ENCODE measurements at regions not wholly inside any gene's neighbourhood (a gene's known extent, or its start where the extent isn't known, plus 50 kb on each side); places are given as distances from the start of the nearest gene placed in this dataset.

DNA sequence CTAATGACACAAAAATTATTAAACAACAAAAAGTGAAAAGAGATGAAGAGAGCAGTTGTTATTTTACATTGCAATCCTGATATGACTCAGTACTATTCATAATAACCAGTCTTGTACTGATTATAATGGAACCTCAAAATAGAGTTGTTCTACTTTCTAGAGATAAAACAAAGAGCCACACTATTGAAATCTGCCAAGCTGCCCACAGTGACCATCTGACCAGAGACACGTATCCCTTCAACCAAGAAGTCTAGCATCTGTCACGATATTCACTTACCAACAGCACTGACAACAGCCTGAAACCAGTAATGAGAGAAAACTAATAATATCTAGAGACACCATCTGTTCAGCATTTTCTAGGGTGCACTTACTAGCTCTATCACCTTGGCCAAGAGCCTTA lies 466.7 kb downstream of the NKX6-1 start (continued):
- TF ChIP-seq, protein P1, sequence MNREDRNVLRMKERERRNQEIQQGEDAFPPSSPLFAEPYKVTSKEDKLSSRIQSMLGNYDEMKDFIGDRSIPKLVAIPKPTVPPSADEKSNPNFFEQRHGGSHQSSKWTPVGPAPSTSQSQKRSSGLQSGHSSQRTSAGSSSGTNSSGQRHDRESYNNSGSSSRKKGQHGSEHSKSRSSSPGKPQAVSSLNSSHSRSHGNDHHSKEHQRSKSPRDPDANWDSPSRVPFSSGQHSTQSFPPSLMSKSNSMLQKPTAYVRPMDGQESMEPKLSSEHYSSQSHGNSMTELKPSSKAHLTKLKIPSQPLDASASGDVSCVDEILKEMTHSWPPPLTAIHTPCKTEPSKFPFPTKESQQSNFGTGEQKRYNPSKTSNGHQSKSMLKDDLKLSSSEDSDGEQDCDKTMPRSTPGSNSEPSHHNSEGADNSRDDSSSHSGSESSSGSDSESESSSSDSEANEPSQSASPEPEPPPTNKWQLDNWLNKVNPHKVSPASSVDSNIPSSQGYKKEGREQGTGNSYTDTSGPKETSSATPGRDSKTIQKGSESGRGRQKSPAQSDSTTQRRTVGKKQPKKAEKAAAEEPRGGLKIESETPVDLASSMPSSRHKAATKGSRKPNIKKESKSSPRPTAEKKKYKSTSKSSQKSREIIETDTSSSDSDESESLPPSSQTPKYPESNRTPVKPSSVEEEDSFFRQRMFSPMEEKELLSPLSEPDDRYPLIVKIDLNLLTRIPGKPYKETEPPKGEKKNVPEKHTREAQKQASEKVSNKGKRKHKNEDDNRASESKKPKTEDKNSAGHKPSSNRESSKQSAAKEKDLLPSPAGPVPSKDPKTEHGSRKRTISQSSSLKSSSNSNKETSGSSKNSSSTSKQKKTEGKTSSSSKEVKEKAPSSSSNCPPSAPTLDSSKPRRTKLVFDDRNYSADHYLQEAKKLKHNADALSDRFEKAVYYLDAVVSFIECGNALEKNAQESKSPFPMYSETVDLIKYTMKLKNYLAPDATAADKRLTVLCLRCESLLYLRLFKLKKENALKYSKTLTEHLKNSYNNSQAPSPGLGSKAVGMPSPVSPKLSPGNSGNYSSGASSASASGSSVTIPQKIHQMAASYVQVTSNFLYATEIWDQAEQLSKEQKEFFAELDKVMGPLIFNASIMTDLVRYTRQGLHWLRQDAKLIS (CRISPR knock-in tag; IDR thresholded peaks at IDR 0.05) = no peak
- TF ChIP-seq ZKSCAN8 (CRISPR knock-in tag; IDR thresholded peaks at IDR 0.05) = no peak

DNA sequence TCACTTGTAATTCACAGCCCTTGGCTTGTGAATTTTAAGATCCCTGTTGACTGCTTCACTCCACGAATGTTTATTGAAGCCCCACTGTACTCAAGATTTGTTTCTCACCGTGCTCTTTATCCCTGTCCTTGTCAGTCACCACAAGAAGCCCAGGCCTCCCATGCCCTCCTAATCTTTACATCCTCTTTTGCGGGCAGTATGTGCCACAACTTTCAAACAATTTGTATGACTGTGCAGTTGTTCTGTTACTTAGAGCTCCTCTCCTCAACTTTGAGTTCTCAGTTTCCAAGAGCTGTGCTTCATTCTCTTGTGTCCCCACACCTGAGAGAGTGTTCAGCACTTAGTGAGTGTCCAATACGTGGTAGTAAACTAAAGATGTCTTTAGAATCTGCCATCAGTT lies 467.7 kb downstream of the NKX6-1 start:
- Histone ChIP-seq H3K27me3 (ENCODE audit: control insufficient read depth in 2 of 2, insufficient read depth in 2 of 2, low read length in 2 of 2) (no peaks in the 10 kb centered on the region), H3K4me3 (no peak overlapping the region), H3K9me3 (replicated peaks; ENCODE audit: control insufficient read depth, insufficient read depth, low read depth, low read length) (no peaks in the 10 kb centered on the region), H3K27ac (ENCODE audit: extremely low read depth, low read depth, low read length) (no peak overlapping the region), H3K79me2 (ENCODE audit: control insufficient read depth, insufficient read depth, low read length) (no peaks in the 10 kb centered on the region), H4K20me1 (replicated peaks; ENCODE audit: control insufficient read depth, insufficient read depth, low read length) (no peaks in the 10 kb centered on the region), H3K4me2 (ENCODE audit: insufficient read depth, low read length) (no peak overlapping the region), H3K9me1 (ENCODE audit: control insufficient read depth, insufficient read depth, low read length) (no peaks in the 10 kb centered on the region), H3K9ac (ENCODE audit: insufficient read depth in 1 of 2, low read depth in 2 of 2, low read length in 2 of 2) (no peak overlapping the region), H2AFZ (ENCODE audit: low read depth, low read length) (no peak overlapping the region), H3K36me3 (ENCODE audit: control insufficient read depth, insufficient read depth, low read length) (no peaks in the 10 kb centered on the region), H3K4me1 (replicated peaks in 1 of 2; ENCODE audit: control insufficient read depth in 2 of 2, insufficient read depth in 2 of 2, low read length in 2 of 2) (no peaks in the 10 kb centered on the region)
- 0% methylated on average over 4 of the region's 4 CpGs for whole genome bisulfite sequencing (ENCODE audit: insufficient coverage, low coverage, missing lambda C conversion rate)
- FAIRE-seq (peak; percentile 56), ATAC-seq (peak; percentile 60), DNase-seq (ENCODE audit: extremely low read depth in 1 of 4, low spot score in 3 of 4) (peak in 1 of 4 experiments; percentile 15)
- intact Hi-C loops (cut with micrococcal nuclease) (no loop called here), in situ Hi-C loops (cut with MboI) (no loop called here)
- CTCF ChIA-PET (ENCODE audit: low intra/inter-chr PET ratio) = no interaction called here
- no TSS peak for BruUV-seq (replicated peaks)
- POLR2A ChIA-PET = interaction anchor here (0.6 kb wide), 1 partner anchor 966 kb away, joined by 3 read pairs; no protein-coding TSS in a partner anchor
- TF ChIP-seq KDM5B (IDR thresholded peaks at IDR 0.05; ENCODE audit: insufficient replicate concordance, low read depth, low read length) = no peak
- no peak for TF ChIP-seq C11orf30 (IDR thresholded peaks at IDR 0.05; ENCODE audit: low read depth)
- TF ChIP-seq KLF16 (IDR thresholded peaks at IDR 0.05) = 0 out of 2 replicates have a peak, but pooled peaks have one; percentile 13
- TF ChIP-seq SMARCB1 (IDR thresholded peaks at IDR 0.05; ENCODE audit: insufficient read length, low read depth) = no peak
- TF ChIP-seq, protein P2, sequence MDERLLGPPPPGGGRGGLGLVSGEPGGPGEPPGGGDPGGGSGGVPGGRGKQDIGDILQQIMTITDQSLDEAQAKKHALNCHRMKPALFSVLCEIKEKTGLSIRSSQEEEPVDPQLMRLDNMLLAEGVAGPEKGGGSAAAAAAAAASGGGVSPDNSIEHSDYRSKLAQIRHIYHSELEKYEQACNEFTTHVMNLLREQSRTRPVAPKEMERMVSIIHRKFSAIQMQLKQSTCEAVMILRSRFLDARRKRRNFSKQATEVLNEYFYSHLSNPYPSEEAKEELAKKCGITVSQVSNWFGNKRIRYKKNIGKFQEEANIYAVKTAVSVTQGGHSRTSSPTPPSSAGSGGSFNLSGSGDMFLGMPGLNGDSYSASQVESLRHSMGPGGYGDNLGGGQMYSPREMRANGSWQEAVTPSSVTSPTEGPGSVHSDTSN (CRISPR knock-in tag; IDR thresholded peaks at IDR 0.05; ENCODE audit: low read depth) = no peak
- TF ChIP-seq, protein P2 (tag; conservative IDR thresholded peaks at IDR 0.05; ENCODE audit: low read depth) = peak; percentile 48; the same call in 1 of the 2 replicates
- 0 out of 2 replicates have a peak, but pooled peaks have one; percentile 20 for TF ChIP-seq FOSL1 (tag; conservative IDR thresholded peaks at IDR 0.05)
- TF ChIP-seq TEAD4 (IDR thresholded peaks at IDR 0.05; ENCODE audit: low read length) = peak; percentile 20; the same call in 1 of the 2 replicates
- no peak for TF ChIP-seq TEAD4 (CRISPR knock-in tag; IDR thresholded peaks at IDR 0.05; ENCODE audit: borderline replicate concordance)
- TF ChIP-seq NFE2 (IDR thresholded peaks at IDR 0.05; ENCODE audit: low read depth) = peak; percentile 56; the same call in 1 of the 2 replicates
- TF ChIP-seq EGR1 (conservative IDR thresholded peaks at IDR 0.05) = peak; percentile 42; the same call in 1 of the 2 replicates
- 0 out of 4 replicates have a peak, but pooled peaks of 1 of the 2 experiments have one; percentile 17 for TF ChIP-seq RCOR1 (IDR thresholded peaks at IDR 0.05; ENCODE audit: borderline replicate concordance in 1 of 2, low read depth in 2 of 2, low read length in 2 of 2)
- no peak for TF ChIP-seq ZNF436 (CRISPR knock-in tag; IDR thresholded peaks at IDR 0.05)
- no peak for TF ChIP-seq POLR2H (tag; IDR thresholded peaks at IDR 0.05; ENCODE audit: low read depth)
- peak; percentile 67 for TF ChIP-seq MEIS2 (IDR thresholded peaks at IDR 0.05; ENCODE audit: partially characterized antibody)

All from K562 (cell line).